Stimulated activated CD8-positive, alpha-beta memory T cell treated with anti-CD3 and anti-CD28 coated beads, Interleukin-2, amount 100 ng/mL, for 1 hour (primary cell): ENCODE measurements at regions not wholly inside any gene's neighbourhood (a gene's known extent, or its start where the extent isn't known, plus 50 kb on each side); places are given as distances from the start of the nearest gene placed in this dataset.
"Not testable (repeated sequence)": the region's sequence is repeated elsewhere in the genome, so short reads cannot be mapped to it uniquely, and the experiment has no call there.

ENCODE experiments used
- DNase-seq, 2 donors: peaks; one replicate each; pipeline ENCODE4 v3.0.0-alpha.2; 2020; ENCODE audit warnings: low read depth in 2 of 2

- DNase-seq = no peak
These were observed 313.8 kb downstream of the S1PR1 start for GRCh38 chr1:101550581-101550980.

- no peak for DNase-seq
These were observed 330.2 kb downstream of the S1PR1 start for GRCh38 chr1:101566883-101567538.

- DNase-seq = peak; percentile 3 to 5
These were observed 330.9 kb downstream of the S1PR1 start for GRCh38 chr1:101567582-101568189.

- DNase-seq = no peak
These were observed 350.9 kb downstream of the S1PR1 start for GRCh38 chr1:101587741-101588140.

- DNase-seq = no peak
These were observed 351.9 kb downstream of the S1PR1 start for GRCh38 chr1:101588677-101589076.

GRCh38 chr1:101592845-101593244 is 356.0 kb downstream of the S1PR1 start:
- DNase-seq = no peak

- DNase-seq = no peak
These were observed 359.1 kb downstream of the S1PR1 start for GRCh38 chr1:101595881-101596374.

- DNase-seq = not testable (repeated sequence)
These were observed 363.8 kb downstream of the S1PR1 start for GRCh38 chr1:101600615-101601014.

- no peak for DNase-seq
These were observed 366.9 kb downstream of the S1PR1 start for GRCh38 chr1:101603726-101604125.

- no peak for DNase-seq
These were observed 369.1 kb downstream of the S1PR1 start for GRCh38 chr1:101605878-101606277.

GRCh38 chr1:101613546-101613945 is 376.7 kb downstream of the S1PR1 start:
- DNase-seq = no peak

- no peak for DNase-seq
These were observed 377.8 kb downstream of the OLFM3 start for GRCh38 chr1:101618900-101619299.

GRCh38 chr1:101632548-101633272 is 364.0 kb downstream of the OLFM3 start:
- no peak for DNase-seq

GRCh38 chr1:101645810-101646209 is 350.9 kb downstream of the OLFM3 start:
- DNase-seq = no peak

GRCh38 chr1:101652484-101652883 is 344.2 kb downstream of the OLFM3 start:
- no peak for DNase-seq

GRCh38 chr1:101653482-101653946 is 343.2 kb downstream of the OLFM3 start:
- DNase-seq = no peak

GRCh38 chr1:101664726-101665125 is 332.0 kb downstream of the OLFM3 start:
- DNase-seq = no peak

- no peak for DNase-seq
These were observed 329.0 kb downstream of the OLFM3 start for GRCh38 chr1:101667761-101668160.

- DNase-seq = no peak
These were observed 313.6 kb downstream of the OLFM3 start for GRCh38 chr1:101683136-101683535.

GRCh38 chr1:101683561-101683960 is 313.2 kb downstream of the OLFM3 start:
- no peak for DNase-seq

- no peak for DNase-seq
These were observed 299.7 kb downstream of the OLFM3 start for GRCh38 chr1:101697072-101697471.

- no peak for DNase-seq
These were observed 298.0 kb downstream of the OLFM3 start for GRCh38 chr1:101698681-101699080.

- no peak for DNase-seq
These were observed 291.8 kb downstream of the OLFM3 start for GRCh38 chr1:101704895-101705294.
